CD4-positive, alpha-beta T cell treated with Interleukin-4 for 4 hours (primary cell): ENCODE measurements at regions not wholly inside any gene's neighbourhood (a gene's known extent, or its start where the extent isn't known, plus 50 kb on each side); places are given as distances from the start of the nearest gene placed in this dataset.
"Not testable (repeated sequence)": the region's sequence is repeated elsewhere in the genome, so short reads cannot be mapped to it uniquely, and the experiment has no call there.

Experiments used
- DNase-seq: peaks from one replicate; pipeline ENCODE4 v3.0.0-alpha.2; 2020

GRCh38 chr10:34013235-34013634 lies 678.8 kb upstream of the NRP1 start:
- DNase-seq, result no peak

- no peak for DNase-seq
Observed at GRCh38 chr10:34010891-34011290, 676.4 kb upstream of the NRP1 start.

GRCh38 chr10:34010228-34010627 lies 675.8 kb upstream of the NRP1 start:
- not testable (repeated sequence) for DNase-seq

- no peak for DNase-seq
Observed at GRCh38 chr10:34008656-34009055, 674.2 kb upstream of the NRP1 start.

- no peak for DNase-seq
Observed at GRCh38 chr10:34006471-34006870, 672.0 kb upstream of the NRP1 start.

GRCh38 chr10:34003561-34003960 lies 669.1 kb upstream of the NRP1 start:
- DNase-seq, result no peak

- no peak for DNase-seq
Observed at GRCh38 chr10:34002896-34003295, 668.4 kb upstream of the NRP1 start.

GRCh38 chr10:34001831-34002230 lies 667.4 kb upstream of the NRP1 start:
- no peak for DNase-seq

GRCh38 chr10:34001087-34001580 lies 666.7 kb upstream of the NRP1 start:
- no peak for DNase-seq

GRCh38 chr10:33993917-33994316 lies 659.5 kb upstream of the NRP1 start:
- DNase-seq, result no peak

GRCh38 chr10:33991924-33992323 lies 657.5 kb upstream of the NRP1 start:
- no peak for DNase-seq

- no peak for DNase-seq
Observed at GRCh38 chr10:33986515-33986914, 652.0 kb upstream of the NRP1 start.

GRCh38 chr10:33986016-33986415 lies 651.5 kb upstream of the NRP1 start:
- no peak for DNase-seq

GRCh38 chr10:33982995-33983394 lies 648.5 kb upstream of the NRP1 start:
- DNase-seq, result no peak

- no peak for DNase-seq
Observed at GRCh38 chr10:33981301-33981700, 646.8 kb upstream of the NRP1 start.

GRCh38 chr10:33979195-33979594 lies 644.7 kb upstream of the NRP1 start:
- no peak for DNase-seq

- no peak for DNase-seq
Observed at GRCh38 chr10:33975481-33975880, 641.0 kb upstream of the NRP1 start.

- no peak for DNase-seq
Observed at GRCh38 chr10:33974976-33975478, 640.6 kb upstream of the NRP1 start.

- no peak for DNase-seq
Observed at GRCh38 chr10:33968983-33969382, 634.5 kb upstream of the NRP1 start.

GRCh38 chr10:33967606-33968120 lies 633.2 kb upstream of the NRP1 start:
- no peak for DNase-seq

GRCh38 chr10:33966946-33967345 lies 632.5 kb upstream of the NRP1 start:
- DNase-seq, result no peak

- DNase-seq, result no peak
Observed at GRCh38 chr10:33965795-33966581, 631.5 kb upstream of the NRP1 start.

GRCh38 chr10:33963729-33964128 lies 629.3 kb upstream of the NRP1 start:
- DNase-seq, result no peak

- not testable (repeated sequence) for DNase-seq
Observed at GRCh38 chr10:33956322-33956721, 621.9 kb upstream of the NRP1 start.

GRCh38 chr10:33955676-33956075 lies 621.2 kb upstream of the NRP1 start:
- no peak for DNase-seq
